ENCODE measurements at regions not wholly inside any gene's neighbourhood (a gene's known extent, or its start where the extent isn't known, plus 50 kb on each side); places are given as distances from the start of the nearest gene placed in this dataset.

DNA sequence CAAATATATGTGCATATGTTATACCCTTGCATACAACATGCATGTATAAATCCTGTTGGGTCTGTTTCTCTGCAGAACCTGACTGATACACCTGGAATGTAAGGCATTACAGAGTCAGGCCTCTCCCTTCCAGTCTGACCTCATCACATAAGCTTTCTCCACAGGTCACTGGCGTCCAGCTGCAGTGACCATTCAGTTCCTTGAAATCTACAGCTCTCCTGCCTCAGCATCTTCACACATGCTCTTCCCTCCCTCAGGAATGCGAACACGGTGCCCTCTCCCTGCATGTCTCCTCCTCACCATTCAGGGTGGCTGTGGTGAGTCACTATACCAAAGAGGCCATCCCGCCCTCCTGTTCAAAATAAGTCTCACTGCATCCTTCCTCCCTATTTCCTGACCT, 657.8 kb upstream of the B3GAT1 start:
- Histone ChIP-seq H3K9me3 (ENCODE audit: control insufficient read depth, low read depth, low read length) (no peaks in the 10 kb centered on the region), H2BK15ac (ENCODE audit: low read depth, low read length) (no peak overlapping the region), H4K5ac (ENCODE audit: insufficient read length, low read depth, low read length) (no peak overlapping the region), H3K4me1 (ENCODE audit: insufficient read depth, low read length) (no peaks in the 10 kb centered on the region), H2AK5ac (ENCODE audit: insufficient read length, low read length) (no peak overlapping the region), H3K27me3 (ENCODE audit: insufficient read depth, low read length) (no peaks in the 10 kb centered on the region), H3K9ac (ENCODE audit: extremely low read depth, insufficient read length, low read length) (no peak overlapping the region), H3K18ac (ENCODE audit: insufficient read length, low read depth, low read length) (no peak overlapping the region), H2BK12ac (ENCODE audit: insufficient read length, low read depth, low read length) (no peak overlapping the region), H4K91ac (ENCODE audit: insufficient read length, low read depth, low read length) (no peak overlapping the region), H2BK5ac (ENCODE audit: insufficient read length, low read length) (no peak overlapping the region), H3K79me2 (ENCODE audit: insufficient read depth, low read length) (no peaks in the 10 kb centered on the region), H3K79me1 (ENCODE audit: insufficient read depth, low read depth, low read length, poor library complexity, severe bottlenecking) (no peaks in the 10 kb centered on the region), H3K4ac (ENCODE audit: low read depth, low read length) (no peak overlapping the region), H4K8ac (replicated peaks; ENCODE audit: insufficient read length, low read depth, low read length) (no peak overlapping the region), H3K4me2 (ENCODE audit: insufficient read depth, insufficient read length, low read length) (no peak overlapping the region), H2AFZ (ENCODE audit: low read length) (no peak overlapping the region), H3K56ac (ENCODE audit: insufficient read length, low read depth, low read length) (no peak overlapping the region), H3K14ac (ENCODE audit: insufficient read depth, low read length) (no peak overlapping the region), H3K23me2 (ENCODE audit: insufficient read length, low read depth, low read length, poor library complexity, severe bottlenecking) (no peaks in the 10 kb centered on the region), H2BK20ac (ENCODE audit: low read depth, low read length, poor library complexity, severe bottlenecking) (no peak overlapping the region), H4K20me1 (ENCODE audit: control insufficient read depth, insufficient read depth, insufficient read length) (no peaks in the 10 kb centered on the region), H3T11ph (ENCODE audit: low read length) (no peak overlapping the region), H3K27ac (ENCODE audit: insufficient read length, low read depth, low read length) (no peak overlapping the region), H3K23ac (ENCODE audit: insufficient read length, low read depth, low read length) (no peak overlapping the region), H2BK120ac (ENCODE audit: low read depth, low read length, poor library complexity, severe bottlenecking) (no peak overlapping the region)
- Mint-ChIP-seq H3K4me3 (no peak overlapping the region), H3K36me3 (ENCODE audit: insufficient read depth in 1 of 3, low read depth in 3 of 3) (peaks cover 0 to 5% (median 1%) of the 10 kb centered on the region in 3 experiments; a peak in 2 of 7 replicates), H3K9me3 (peaks cover 17 to 27% of the 10 kb centered on the region in 2 experiments), H3K27ac (no peak overlapping the region), H3K27me3 (ENCODE audit: low read depth) (peaks cover 6% of the 10 kb centered on the region), H3K4me1 (peaks cover 0 to 22% of the 10 kb centered on the region in 2 experiments; a peak in 2 of 4 replicates)
- DNase-seq: no peak
- WGBS (ENCODE audit: extremely low coverage, insufficient read length, low lambda C conversion rate): no CpG with 5 or more reads among the region's 4 CpGs
- TF ChIP-seq CTCF (conservative IDR thresholded peaks at IDR 0.05): no peak
